PC-3 (cell line): ENCODE measurements at regions not wholly inside any gene's neighbourhood (a gene's known extent, or its start where the extent isn't known, plus 50 kb on each side); places are given as distances from the start of the nearest gene placed in this dataset.

Source experiments
- CTCF ChIP-seq: fragments of 300-600 bp; sonication (generic); conservative IDR thresholded peaks from 2 replicates; pipeline ENCODE4 v1.5.1; 2017; ENCODE audit warnings: antibody characterized with exemption, low read depth, mild to moderate bottlenecking, low read length
- EZH2 ChIP-seq: fragments of 300-600 bp; sonication (generic); IDR thresholded peaks from one replicate; pipeline ENCODE4 v1.6.1; 2017; ENCODE audit warnings: antibody characterized with exemption, mild to moderate bottlenecking, low read length; ENCODE audit not compliant: unreplicated experiment
- EZH2phosphoT487 ChIP-seq: fragments of 300-600 bp; sonication (generic); IDR thresholded peaks from 2 replicates; pipeline ENCODE4 v1.6.1; 2018; ENCODE audit warnings: mild to moderate bottlenecking, antibody characterized with exemption, low read length, borderline replicate concordance

GRCh38 chr9:81314490-81314889, 374.9 kb downstream of the TLE1 start:
- TF ChIP-seq CTCF (no peak), EZH2phosphoT487 (no peak), EZH2 (no peak)
